Keratinocyte (primary cell): ENCODE measurements at regions not wholly inside any gene's neighbourhood (a gene's known extent, or its start where the extent isn't known, plus 50 kb on each side); places are given as distances from the start of the nearest gene placed in this dataset.

ENCODE experiments used
- CTCF ChIP-seq, 3 experiments: IDR thresholded peaks in 1 of 3; conservative IDR thresholded peaks in 1 of 3; optimal IDR thresholded peaks in 1 of 3; 2 replicates in 2 of 3; 3 replicates in 1 of 3; pipeline versions ENCODE3 to v1.5.1; 2011; ENCODE audit warnings: low read length in 3 of 3, mild to moderate bottlenecking in 3 of 3, moderate library complexity in 2 of 3, control low read depth in 1 of 3, inconsistent platforms in 1 of 3; ENCODE audit not compliant: insufficient read depth in 2 of 3; ENCODE audit errors: extremely low read depth in 1 of 3
- EZH2 ChIP-seq: IDR thresholded peaks from one replicate; pipeline ENCODE4 v1.6.1; 2012; ENCODE audit warnings: inconsistent platforms, mild to moderate bottlenecking, low read length, moderate library complexity

DNA sequence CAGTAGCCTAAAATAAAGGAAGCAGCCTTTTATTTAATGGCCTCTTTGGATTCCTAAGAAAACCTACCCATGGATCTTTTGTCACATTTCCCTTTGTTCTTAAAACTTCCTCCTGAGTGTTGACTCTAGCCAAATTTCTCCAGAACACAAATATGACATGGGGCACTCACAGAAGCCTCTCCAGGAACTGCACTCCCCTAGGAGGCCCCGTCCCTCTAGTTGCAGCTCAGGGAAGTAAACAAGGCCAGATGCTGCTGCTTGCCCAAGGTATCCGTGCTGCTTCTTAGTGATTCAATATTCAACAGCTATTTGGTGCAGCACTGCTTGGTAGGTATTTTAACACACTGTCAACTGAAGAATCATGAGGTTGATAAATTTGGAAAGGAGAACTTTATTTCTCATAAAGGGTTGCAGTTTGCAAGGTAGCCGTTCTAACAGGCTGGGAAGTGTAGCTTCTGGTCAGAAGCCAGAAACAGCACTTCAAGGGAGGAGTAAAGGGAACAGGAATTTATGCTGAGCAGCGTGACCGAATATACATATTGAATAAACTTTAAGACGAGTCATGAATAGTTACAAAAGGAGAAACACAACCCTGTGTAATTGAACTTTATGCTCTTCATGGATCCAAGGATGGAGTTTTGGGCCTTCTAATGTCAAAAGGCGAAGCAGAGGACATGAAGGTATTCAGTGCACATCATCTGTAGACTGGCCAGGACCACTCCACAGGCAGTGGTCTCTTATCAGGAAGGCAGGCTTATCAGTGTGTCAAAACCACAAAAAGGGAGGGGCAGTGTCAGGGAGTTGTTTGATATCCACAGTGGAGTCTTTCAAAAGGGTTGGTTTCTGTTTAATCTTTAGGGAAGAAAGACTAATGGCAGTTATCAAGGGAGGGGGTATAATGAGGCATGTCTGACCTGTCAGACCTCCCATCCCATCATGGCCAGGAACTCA lies 63.3 kb downstream of the CD24 start:
- TF ChIP-seq EZH2 (no peak), CTCF (optimal IDR thresholded peaks at IDR 0.05 in 1 of 3, IDR thresholded peaks at IDR 0.05 in 1 of 3, conservative IDR thresholded peaks at IDR 0.05 in 1 of 3; ENCODE audit: extremely low read depth in 1 of 3, insufficient read depth in 2 of 3, low read length in 3 of 3) (peak in 1 of 3 experiments; percentile 25)
